MM.1S (cell line): ENCODE measurements at regions not wholly inside any gene's neighbourhood (a gene's known extent, or its start where the extent isn't known, plus 50 kb on each side); places are given as distances from the start of the nearest gene placed in this dataset.

Experiments used
- DNase-seq: peaks from one replicate; pipeline ENCODE4 v3.0.0-alpha.2; 2015
- H2AFZ ChIP-seq: fragments of 300-600 bp; sonication (generic); 2 replicates; pipeline ENCODE4 v1.6.0; 2016; ENCODE audit warnings: antibody characterized with exemption, low read length
- H3F3A ChIP-seq: fragments of 300-600 bp; sonication (generic); 2 replicates; pipeline ENCODE4 v1.6.1; 2016; ENCODE audit warnings: mild to moderate bottlenecking, antibody characterized with exemption, low read length, moderate library complexity, mixed read lengths; ENCODE audit not compliant: insufficient read depth
- H3K27ac ChIP-seq: fragments of 300-600 bp; sonication (generic); 2 replicates; pipeline ENCODE4 v1.5.1; 2016; ENCODE audit warnings: mild to moderate bottlenecking, low read length
- H3K27me3 ChIP-seq: fragments of 300-600 bp; sonication (generic); replicated peaks from 2 replicates; pipeline ENCODE4 v1.6.0; 2016; ENCODE audit warnings: low read length; ENCODE audit not compliant: insufficient read depth
- H3K36me3 ChIP-seq: fragments of 300-600 bp; sonication (generic); replicated peaks from 2 replicates; pipeline ENCODE4 v1.6.1; 2016; ENCODE audit warnings: mild to moderate bottlenecking, low read length, mixed read lengths; ENCODE audit not compliant: insufficient read depth
- H3K4me1 ChIP-seq: fragments of 300-600 bp; sonication (generic); 2 replicates; pipeline ENCODE4 v1.6.1; 2016; ENCODE audit warnings: low read length, mixed read lengths
- H3K4me2 ChIP-seq: fragments of 300-600 bp; sonication (generic); 2 replicates; pipeline ENCODE4 v1.6.0; 2016; ENCODE audit warnings: low read depth, low read length
- H3K4me3 ChIP-seq: fragments of 300-600 bp; sonication (generic); 2 replicates; pipeline ENCODE4 v1.5.1; 2016; ENCODE audit warnings: low read length, mixed read lengths
- H3K79me2 ChIP-seq: fragments of 300-600 bp; sonication (generic); 2 replicates; pipeline ENCODE4 v1.6.1; 2016; ENCODE audit warnings: mixed run types, low read length, mixed read lengths
- H3K9ac ChIP-seq: fragments of 300-600 bp; sonication (generic); 2 replicates; pipeline ENCODE4 v1.6.1; 2016; ENCODE audit warnings: low read length, mixed read lengths
- H3K9me2 ChIP-seq: fragments of 300-600 bp; sonication (generic); replicated peaks from 2 replicates; pipeline ENCODE4 v1.6.1; 2016; ENCODE audit warnings: mild to moderate bottlenecking, low read length, mixed read lengths; ENCODE audit not compliant: insufficient read depth
- H3K9me3 ChIP-seq: fragments of 300-600 bp; sonication (generic); replicated peaks from 2 replicates; pipeline ENCODE4 v1.6.1; 2016; ENCODE audit warnings: mild to moderate bottlenecking, low read length, mixed read lengths; ENCODE audit not compliant: insufficient read depth
- H4K20me1 ChIP-seq: fragments of 300-600 bp; sonication (generic); 2 replicates; pipeline ENCODE4 v1.6.1; 2016; ENCODE audit warnings: mild to moderate bottlenecking, low read length, moderate library complexity, mixed read lengths; ENCODE audit not compliant: insufficient read depth
- EZH2 ChIP-seq: fragments of 300-600 bp; sonication (generic); optimal IDR thresholded peaks from 2 replicates; pipeline ENCODE3; 2017; ENCODE audit warnings: low read depth, mild to moderate bottlenecking, antibody characterized with exemption, low read length, mixed read lengths
- EZH2phosphoT487 ChIP-seq: fragments of 300-600 bp; sonication (generic); IDR thresholded peaks from 2 replicates; pipeline ENCODE4 v1.6.1; 2018; ENCODE audit warnings: antibody characterized with exemption, low read length
- TF ChIP-seq, protein P1 (sequence below): fragments of 300-600 bp; sonication (generic); IDR thresholded peaks from 2 replicates; pipeline ENCODE4 v1.5.1; 2016; ENCODE audit warnings: antibody characterized with exemption, low read length, mixed read lengths

DNA sequence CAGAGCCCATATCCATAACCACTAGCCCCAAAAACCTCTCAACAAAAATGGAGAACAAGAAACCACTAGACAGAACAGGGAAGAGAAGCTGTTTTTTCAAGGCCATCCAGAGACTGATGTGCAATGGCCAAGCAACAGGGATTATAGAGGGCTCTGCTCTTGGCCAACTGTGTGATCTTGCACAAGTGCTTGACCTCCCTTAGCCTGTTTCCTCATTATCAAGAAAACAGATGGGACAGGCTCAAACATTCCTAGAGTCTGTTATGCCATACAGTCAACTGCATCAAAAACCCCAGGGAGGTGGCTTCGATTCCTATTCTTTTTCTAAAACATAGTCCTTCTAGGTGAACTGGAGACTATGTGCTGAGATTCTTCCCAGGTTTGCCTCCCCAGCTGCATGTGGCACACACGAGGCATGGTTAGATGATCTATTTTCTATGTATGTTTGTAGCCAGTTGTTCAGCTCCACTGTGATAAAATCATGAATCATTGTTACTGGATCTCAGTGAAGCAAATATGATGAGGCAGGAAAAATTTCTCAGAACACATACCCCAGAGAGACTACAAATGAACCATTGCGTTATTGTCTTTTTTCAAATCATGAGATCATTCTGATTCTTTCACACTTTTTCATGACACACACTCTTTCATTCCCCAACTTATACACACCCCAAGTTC, 132.9 kb upstream of the TGFBR2 start:
- no peak overlapping the region for H3K27ac ChIP-seq
- H3K4me3 ChIP-seq = no peak overlapping the region
- no peaks in the 10 kb centered on the region for H3K9me3 ChIP-seq
- no peaks in the 10 kb centered on the region for H3K79me2 ChIP-seq
- no peak overlapping the region for H3K9ac ChIP-seq
- H3K36me3 ChIP-seq = no peaks in the 10 kb centered on the region
- DNase-seq = no peak
- H2AFZ ChIP-seq = no peak overlapping the region
- H4K20me1 ChIP-seq = no peaks in the 10 kb centered on the region
- no peaks in the 10 kb centered on the region for H3F3A ChIP-seq
- TF ChIP-seq EZH2phosphoT487 (no peak), EZH2 (no peak)
- TF ChIP-seq, protein P1, sequence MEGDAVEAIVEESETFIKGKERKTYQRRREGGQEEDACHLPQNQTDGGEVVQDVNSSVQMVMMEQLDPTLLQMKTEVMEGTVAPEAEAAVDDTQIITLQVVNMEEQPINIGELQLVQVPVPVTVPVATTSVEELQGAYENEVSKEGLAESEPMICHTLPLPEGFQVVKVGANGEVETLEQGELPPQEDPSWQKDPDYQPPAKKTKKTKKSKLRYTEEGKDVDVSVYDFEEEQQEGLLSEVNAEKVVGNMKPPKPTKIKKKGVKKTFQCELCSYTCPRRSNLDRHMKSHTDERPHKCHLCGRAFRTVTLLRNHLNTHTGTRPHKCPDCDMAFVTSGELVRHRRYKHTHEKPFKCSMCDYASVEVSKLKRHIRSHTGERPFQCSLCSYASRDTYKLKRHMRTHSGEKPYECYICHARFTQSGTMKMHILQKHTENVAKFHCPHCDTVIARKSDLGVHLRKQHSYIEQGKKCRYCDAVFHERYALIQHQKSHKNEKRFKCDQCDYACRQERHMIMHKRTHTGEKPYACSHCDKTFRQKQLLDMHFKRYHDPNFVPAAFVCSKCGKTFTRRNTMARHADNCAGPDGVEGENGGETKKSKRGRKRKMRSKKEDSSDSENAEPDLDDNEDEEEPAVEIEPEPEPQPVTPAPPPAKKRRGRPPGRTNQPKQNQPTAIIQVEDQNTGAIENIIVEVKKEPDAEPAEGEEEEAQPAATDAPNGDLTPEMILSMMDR = no peak
- H3K9me2 ChIP-seq = no peaks in the 10 kb centered on the region
- H3K4me1 ChIP-seq = no peaks in the 10 kb centered on the region
- no peaks in the 10 kb centered on the region for H3K27me3 ChIP-seq
- H3K4me2 ChIP-seq = no peak overlapping the region

DNA sequence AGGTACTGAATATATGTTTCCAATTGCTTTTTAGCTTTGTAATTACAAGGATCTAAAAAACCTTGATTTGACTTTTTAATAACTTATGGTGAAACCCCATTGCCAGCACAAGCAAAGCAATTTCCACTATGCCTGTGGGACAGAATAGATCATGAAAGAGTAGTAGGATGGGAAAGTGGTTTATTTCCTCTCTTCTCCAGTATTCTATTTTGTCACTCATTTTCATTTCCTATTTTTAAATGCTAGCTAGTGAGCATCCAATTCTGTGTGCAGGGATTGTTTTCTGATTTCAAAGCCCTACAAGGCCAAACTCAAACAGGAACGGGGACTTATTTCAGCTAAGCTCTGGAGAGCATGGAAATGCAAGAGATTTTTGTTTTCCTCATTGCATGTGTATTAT, 132.0 kb upstream of the TGFBR2 start:
- Histone ChIP-seq H3K4me3 (no peak overlapping the region), H3K4me2 (no peak overlapping the region), H3K9me3 (no peaks in the 10 kb centered on the region), H3K9ac (no peak overlapping the region), H2AFZ (no peak overlapping the region), H3F3A (no peaks in the 10 kb centered on the region), H3K27ac (no peak overlapping the region), H3K79me2 (no peaks in the 10 kb centered on the region), H3K9me2 (no peaks in the 10 kb centered on the region), H3K4me1 (no peaks in the 10 kb centered on the region), H3K36me3 (no peaks in the 10 kb centered on the region), H3K27me3 (no peaks in the 10 kb centered on the region), H4K20me1 (no peaks in the 10 kb centered on the region)
- TF ChIP-seq EZH2 = no peak
- TF ChIP-seq, protein P1 = no peak
- TF ChIP-seq EZH2phosphoT487 = no peak
- DNase-seq = no peak

DNA sequence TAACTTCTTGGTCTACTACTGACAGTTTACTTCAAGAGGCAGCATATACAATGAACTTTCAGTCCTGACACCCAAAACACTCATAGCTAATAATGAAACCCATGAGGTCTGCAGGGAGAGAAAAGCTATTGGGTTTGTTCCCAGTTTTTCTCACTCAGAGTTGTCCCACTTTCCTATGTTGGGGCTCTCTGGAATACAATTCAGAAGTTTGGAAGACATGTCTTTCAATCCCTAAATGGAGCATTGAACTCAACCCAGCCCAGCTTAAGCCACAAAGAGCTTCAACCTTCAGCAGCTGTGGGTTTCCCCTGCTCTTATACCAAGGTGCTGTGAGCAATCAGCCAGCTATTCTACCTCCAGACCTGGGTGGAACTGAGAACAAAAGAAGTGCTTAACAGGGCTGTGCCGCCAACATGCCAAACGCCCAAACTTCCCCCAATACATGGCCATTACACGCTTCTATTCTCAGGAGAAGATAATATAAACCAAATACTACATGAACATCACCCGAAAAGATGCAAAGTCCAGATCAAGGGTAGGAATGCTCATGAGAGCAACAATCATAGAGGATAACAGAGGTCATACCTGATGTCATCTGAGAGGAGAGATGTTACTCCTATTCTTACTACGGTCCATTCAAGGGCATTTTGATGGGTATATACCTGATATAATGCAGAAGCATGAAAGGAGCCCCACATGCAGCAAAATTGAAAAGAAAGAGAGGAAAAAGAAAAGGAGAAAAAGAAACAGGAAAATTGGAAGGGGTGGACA, 131.2 kb upstream of the TGFBR2 start:
- TF ChIP-seq EZH2phosphoT487 = no peak
- no peak for TF ChIP-seq EZH2
- Histone ChIP-seq H3K27ac (no peak overlapping the region), H4K20me1 (no peaks in the 10 kb centered on the region), H3K4me2 (no peak overlapping the region), H3K4me1 (no peaks in the 10 kb centered on the region), H3K9ac (no peak overlapping the region), H3K79me2 (no peaks in the 10 kb centered on the region), H3K36me3 (no peaks in the 10 kb centered on the region), H3K9me2 (no peaks in the 10 kb centered on the region), H2AFZ (no peak overlapping the region), H3F3A (no peaks in the 10 kb centered on the region), H3K4me3 (no peak overlapping the region), H3K27me3 (no peaks in the 10 kb centered on the region), H3K9me3 (no peaks in the 10 kb centered on the region)
- no peak for DNase-seq

DNA sequence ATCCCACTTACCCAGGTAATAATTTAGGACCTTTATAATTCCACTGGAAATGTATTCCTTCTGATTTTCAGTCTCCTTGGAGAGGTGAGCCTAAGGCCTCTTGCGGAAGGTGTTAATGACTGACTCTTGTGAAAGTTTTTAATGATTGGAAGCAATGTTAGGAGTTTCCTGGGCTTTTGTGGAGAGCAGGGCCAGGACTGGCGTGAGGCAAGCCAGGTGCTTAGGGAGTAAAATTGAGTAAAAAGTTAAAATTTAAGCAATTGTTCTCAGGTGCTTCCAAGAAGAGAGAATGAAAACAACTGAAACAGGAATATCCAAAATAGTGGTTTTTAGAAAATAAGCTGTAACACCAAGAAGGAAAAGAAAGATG, 130.6 kb upstream of the TGFBR2 start:
- Histone ChIP-seq H3K4me1 (no peaks in the 10 kb centered on the region), H2AFZ (no peak overlapping the region), H3K9ac (no peak overlapping the region), H3K27me3 (no peaks in the 10 kb centered on the region), H3K27ac (no peak overlapping the region), H3K4me2 (no peak overlapping the region), H3K9me3 (no peaks in the 10 kb centered on the region), H3K9me2 (no peaks in the 10 kb centered on the region), H3K4me3 (no peak overlapping the region), H3K79me2 (no peaks in the 10 kb centered on the region), H4K20me1 (no peaks in the 10 kb centered on the region), H3F3A (no peaks in the 10 kb centered on the region), H3K36me3 (no peaks in the 10 kb centered on the region)
- no peak for TF ChIP-seq EZH2
- no peak for TF ChIP-seq EZH2phosphoT487
- TF ChIP-seq, protein P1 = no peak
- DNase-seq = no peak
